ENCODE measurements at regions not wholly inside any gene's neighbourhood (a gene's known extent, or its start where the extent isn't known, plus 50 kb on each side); places are given as distances from the start of the nearest gene placed in this dataset. TPM values are rescaled to one million over a fixed set of nuclear protein-coding genes. Genes with fewer than 3 reads are reported as not detected.

DNA sequence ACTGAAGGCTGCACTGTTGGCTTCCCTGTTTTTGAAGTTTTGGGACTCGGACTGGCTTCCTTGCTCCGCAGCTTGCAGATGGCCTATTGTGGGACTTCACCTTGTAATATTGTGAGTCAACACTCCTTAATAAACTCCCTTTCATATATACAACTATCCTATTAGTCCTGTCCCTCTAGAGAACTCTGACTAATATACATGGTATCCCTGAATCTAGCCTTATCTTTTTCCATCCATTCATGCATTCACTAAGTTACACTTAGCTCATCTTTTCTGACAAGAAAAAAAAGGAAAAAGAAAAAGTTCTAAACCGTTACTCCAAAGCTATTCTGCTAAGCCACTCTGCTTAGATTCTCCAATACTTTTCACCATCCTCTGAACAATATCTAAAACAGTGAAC lies 1260.2 kb upstream of the PCDH7 start:
- 4 to 11% methylated on average over 3 of the region's 3 CpGs for WGBS, 2 experiments (ENCODE audit: low coverage in 1 of 2, low lambda C conversion rate in 2 of 2, missing lambda C conversion rate in 2 of 2)

DNA sequence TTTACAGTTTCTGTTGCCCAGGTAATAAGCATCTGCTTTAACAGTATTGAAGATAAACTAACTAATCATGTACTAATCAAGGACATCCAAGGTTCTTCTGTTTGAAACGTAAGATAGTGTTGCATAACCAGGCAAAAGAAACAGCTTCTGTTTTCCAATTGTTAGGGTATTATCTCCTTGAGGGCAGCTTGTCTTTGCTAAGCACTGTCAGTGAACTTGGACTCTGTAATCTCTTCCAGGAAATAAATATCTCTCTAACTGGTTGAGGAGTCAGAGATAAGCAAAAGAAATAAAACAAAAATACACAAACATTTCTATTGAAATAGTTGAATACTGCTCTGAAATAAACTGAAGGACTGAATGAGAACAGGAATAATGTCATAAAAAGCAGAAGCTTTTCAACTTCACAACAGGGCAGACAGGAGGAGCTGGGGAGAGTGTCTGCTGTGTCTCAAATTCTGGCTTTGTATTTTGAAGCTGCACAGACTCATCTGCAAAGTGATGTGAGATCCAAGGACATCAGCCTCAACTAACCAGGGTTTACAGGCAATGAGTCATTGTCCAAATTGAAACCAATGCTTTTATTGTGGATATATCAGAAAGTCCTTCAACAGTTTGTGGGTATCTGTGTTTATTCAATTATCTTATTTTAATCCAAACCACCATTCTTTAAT lies 1253.0 kb upstream of the PCDH7 start:
- no peaks in the 10 kb centered on the region for H3K9me2 ChIP-seq (ENCODE audit: insufficient read depth)
- no peak overlapping the region for H3K9ac ChIP-seq
- H2AFZ ChIP-seq, result no peak overlapping the region
- H3K4me1 ChIP-seq (ENCODE audit: insufficient read depth), result no peaks in the 10 kb centered on the region
- no peak overlapping the region for H3K4me3 ChIP-seq
- no peak for TF ChIP-seq EZH2 (IDR thresholded peaks at IDR 0.05; ENCODE audit: insufficient read depth, poor library complexity, severe bottlenecking)
- no peak for TF ChIP-seq EZH2phosphoT487 (IDR thresholded peaks at IDR 0.05; ENCODE audit: insufficient read depth, low read depth)
- H3K27me3 ChIP-seq (replicated peaks; ENCODE audit: insufficient read depth), result no peaks in the 10 kb centered on the region
- no peak overlapping the region for H3K4me2 ChIP-seq (ENCODE audit: unreplicated experiment)
- no peaks in the 10 kb centered on the region for H3K79me2 ChIP-seq (ENCODE audit: insufficient read depth)
- DNase-seq, result no peak
- 9 to 10% methylated on average over 1 of the region's 1 CpG for WGBS, 2 experiments (ENCODE audit: low coverage in 1 of 2, low lambda C conversion rate in 2 of 2, missing lambda C conversion rate in 2 of 2)
- H3K27ac ChIP-seq, result no peak overlapping the region
- no peaks in the 10 kb centered on the region for H4K20me1 ChIP-seq (ENCODE audit: insufficient read depth)
- no peaks in the 10 kb centered on the region for H3K9me3 ChIP-seq (ENCODE audit: low read depth)
- in situ Hi-C loops (cut with MboI), result no loop called here
- H3K36me3 ChIP-seq (ENCODE audit: low read depth), result no peaks in the 10 kb centered on the region
- no peaks in the 10 kb centered on the region for H3F3A ChIP-seq (ENCODE audit: insufficient read depth)

More for the DNA sequence above, 1260.2 kb upstream of the PCDH7 start:
- TF ChIP-seq EZH2 (IDR thresholded peaks at IDR 0.05; ENCODE audit: insufficient read depth, poor library complexity, severe bottlenecking), result no peak
- Histone ChIP-seq H3K79me2 (ENCODE audit: insufficient read depth) (no peaks in the 10 kb centered on the region), H3K27me3 (replicated peaks; ENCODE audit: insufficient read depth) (no peaks in the 10 kb centered on the region), H3K9ac (no peak overlapping the region), H3K4me3 (no peak overlapping the region), H2AFZ (no peak overlapping the region), H3K9me2 (ENCODE audit: insufficient read depth) (no peaks in the 10 kb centered on the region), H4K20me1 (ENCODE audit: insufficient read depth) (no peaks in the 10 kb centered on the region), H3K4me2 (ENCODE audit: unreplicated experiment) (no peak overlapping the region), H3K9me3 (ENCODE audit: low read depth) (no peaks in the 10 kb centered on the region), H3K27ac (no peak overlapping the region), H3K36me3 (ENCODE audit: low read depth) (no peaks in the 10 kb centered on the region), H3K4me1 (ENCODE audit: insufficient read depth) (no peaks in the 10 kb centered on the region), H3F3A (ENCODE audit: insufficient read depth) (no peaks in the 10 kb centered on the region)
- DNase-seq, result no peak
- in situ Hi-C loops (cut with MboI), result no loop called here

Small RNA genes in the stretch of these regions (microRNA-seq; reads per million reads assigned to microRNA genes)
- gene MIR4275 (ENCODE audit: borderline number of aligned reads), result not detected

Small RNA genes in the stretch of these regions (small RNA-seq; reads per million reads assigned to genes)
- gene RF00019 (ENCODE audit: low read depth, low replicate concordance) (not detected), gene RN7SL101P (ENCODE audit: low read depth, low replicate concordance) (not detected)
